GM21423 (cell line): ENCODE measurements at regions not wholly inside any gene's neighbourhood (a gene's known extent, or its start where the extent isn't known, plus 50 kb on each side); places are given as distances from the start of the nearest gene placed in this dataset.

Experiments used
- ATAC-seq: cut with Tn5 transposase; IDR thresholded peaks from one replicate; pipeline ENCODE4 v1.9.1; 2021; ENCODE audit warnings: mild to moderate bottlenecking, moderate library complexity; ENCODE audit not compliant: unreplicated experiment

DNA sequence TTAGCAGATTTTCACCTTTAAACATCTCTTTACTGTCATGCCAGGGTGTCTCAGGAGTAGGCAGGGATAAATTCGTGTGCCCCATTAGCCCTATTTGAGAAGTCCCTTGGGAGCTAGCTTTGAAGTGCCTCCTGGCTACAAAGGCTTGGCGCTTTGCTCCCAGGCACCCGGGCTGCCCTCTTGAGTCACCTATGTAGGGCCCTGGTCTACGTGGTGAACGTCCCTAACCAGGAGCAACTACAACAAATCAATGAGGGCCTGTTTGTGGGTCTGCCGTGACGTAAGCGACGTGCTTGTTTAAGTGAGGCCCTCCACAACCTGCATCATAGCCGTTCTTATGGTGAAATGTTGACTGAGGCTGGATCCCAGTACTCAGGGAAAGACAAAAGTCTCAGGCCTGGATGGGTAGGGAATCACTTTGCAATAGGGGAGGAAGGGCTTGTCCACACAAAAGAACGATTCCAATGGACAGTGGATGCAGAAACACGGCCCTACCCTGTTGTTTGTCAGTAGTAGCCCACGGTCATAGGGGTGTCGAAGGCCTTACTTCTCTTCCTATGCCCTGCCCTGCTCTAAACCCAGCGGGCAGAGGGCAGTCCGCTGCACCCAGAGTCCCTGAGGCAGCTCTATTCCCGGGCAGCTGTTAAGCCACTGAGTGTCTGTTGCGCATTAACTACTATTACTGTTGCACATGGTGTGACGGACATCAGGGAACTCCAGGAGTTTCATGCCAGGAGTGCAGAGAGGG lies 93.9 kb downstream of the INHBB start:
- ATAC-seq = no peak

- no peak for ATAC-seq
Observed at GRCh38 chr2:120440521-120441350, 94.8 kb downstream of the INHBB start.

- ATAC-seq = no peak
Observed at GRCh38 chr2:120441351-120441700, 95.4 kb downstream of the INHBB start.

DNA sequence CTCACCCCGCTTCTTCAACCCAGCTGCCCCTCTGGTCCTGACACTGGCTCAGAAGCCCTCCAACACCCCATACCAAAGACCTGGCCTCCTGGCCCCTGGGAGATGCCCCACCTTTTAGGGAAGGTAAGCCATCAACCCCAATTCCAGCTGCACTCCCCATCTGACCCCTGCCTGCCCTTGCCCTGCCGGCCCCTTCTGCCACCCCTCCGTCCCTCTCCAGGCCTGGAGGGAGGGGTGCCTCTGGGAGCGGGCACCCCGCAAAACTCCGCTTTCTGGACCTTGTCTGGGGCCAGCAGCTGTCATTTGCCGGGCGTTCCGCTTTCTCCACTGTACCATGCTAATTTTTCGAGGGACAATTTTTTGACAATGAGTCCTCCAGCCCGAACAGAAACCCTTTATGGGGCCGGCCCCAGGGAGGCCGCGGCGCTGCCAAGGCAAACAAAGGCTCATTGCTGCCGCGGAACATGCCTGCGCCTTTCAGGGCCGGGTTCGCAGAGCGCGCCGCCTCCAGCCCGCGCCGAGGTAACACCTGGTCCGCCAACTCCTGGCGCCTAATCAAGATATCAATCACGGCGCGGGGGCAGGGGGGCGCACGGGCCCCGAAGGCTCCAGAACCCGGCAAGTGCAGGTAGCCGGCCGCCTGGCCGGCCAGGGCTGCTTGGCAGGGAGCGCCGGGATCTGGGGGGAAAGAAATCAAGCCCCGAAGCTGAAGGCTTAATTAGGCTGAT lies 96.0 kb downstream of the INHBB start:
- ATAC-seq = no peak

GRCh38 chr2:120442541-120442922 lies 96.6 kb downstream of the INHBB start:
- ATAC-seq = no peak

GRCh38 chr2:120442923-120443571 lies 97.1 kb downstream of the INHBB start:
- ATAC-seq = no peak

- no peak for ATAC-seq
Observed at GRCh38 chr2:120443946-120444345, 98.0 kb downstream of the INHBB start.

DNA sequence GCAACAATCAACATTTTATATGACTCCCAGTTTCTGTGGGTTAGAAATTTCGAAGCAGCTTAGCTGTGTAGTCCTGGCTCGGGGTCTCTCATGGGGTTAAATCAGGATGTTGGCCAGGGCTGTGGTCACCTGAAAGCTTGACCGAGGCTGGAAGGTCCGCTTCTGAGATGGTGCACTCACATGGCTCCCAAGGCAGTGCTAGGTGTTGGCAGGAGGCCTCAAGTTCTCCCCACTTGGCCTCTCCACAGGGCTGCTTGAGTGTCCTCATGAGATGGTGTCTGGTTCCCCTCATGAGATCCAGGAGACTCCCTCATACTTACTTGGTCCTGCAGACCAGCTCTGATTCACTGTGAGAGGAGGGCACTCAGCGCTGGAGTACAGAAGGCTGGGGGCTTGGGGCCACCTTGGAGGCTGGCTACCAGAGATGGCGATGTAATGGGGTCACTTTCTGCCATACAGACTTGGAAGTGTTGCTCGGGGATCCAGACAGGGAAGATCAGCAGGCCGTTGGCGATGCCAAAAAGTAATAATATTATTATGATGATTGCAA lies 98.8 kb downstream of the INHBB start:
- ATAC-seq = no peak

- no peak for ATAC-seq
Observed at GRCh38 chr2:120445449-120446143, 99.7 kb downstream of the INHBB start.

- ATAC-seq = no peak
Observed at GRCh38 chr2:120446236-120447126, 100.5 kb downstream of the INHBB start.

DNA sequence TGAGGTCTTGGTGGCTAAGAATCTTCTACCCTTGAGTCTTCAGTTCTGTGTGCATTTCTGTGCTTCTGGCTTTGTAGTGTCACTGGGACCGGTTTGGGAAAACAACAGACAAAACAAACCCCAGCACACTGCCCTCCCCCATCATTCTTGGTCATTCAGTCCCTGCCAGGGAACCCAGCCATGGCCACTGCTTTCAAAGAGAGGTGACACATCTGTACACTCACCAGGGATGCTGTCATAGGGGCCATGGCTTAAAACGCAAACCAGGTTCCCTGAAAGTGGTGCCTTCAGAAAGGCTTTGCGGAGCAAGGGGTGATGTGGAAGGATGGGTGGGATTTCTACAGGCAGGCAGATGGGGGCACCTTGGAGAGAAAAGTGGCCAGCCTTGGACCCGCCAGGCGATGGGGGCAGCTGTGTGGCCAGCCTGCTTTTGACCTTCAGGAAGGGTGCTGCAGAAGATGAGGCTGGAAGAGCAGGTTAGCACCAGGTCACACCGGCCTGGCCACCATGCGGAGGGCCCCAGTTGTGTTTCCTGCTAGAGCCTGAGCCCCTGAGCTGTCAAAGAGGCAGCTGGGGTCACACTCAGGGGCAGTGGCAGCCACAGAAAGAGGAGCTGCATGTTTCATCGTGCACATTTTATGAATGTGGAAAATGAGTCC lies 101.3 kb downstream of the INHBB start:
- no peak for ATAC-seq

DNA sequence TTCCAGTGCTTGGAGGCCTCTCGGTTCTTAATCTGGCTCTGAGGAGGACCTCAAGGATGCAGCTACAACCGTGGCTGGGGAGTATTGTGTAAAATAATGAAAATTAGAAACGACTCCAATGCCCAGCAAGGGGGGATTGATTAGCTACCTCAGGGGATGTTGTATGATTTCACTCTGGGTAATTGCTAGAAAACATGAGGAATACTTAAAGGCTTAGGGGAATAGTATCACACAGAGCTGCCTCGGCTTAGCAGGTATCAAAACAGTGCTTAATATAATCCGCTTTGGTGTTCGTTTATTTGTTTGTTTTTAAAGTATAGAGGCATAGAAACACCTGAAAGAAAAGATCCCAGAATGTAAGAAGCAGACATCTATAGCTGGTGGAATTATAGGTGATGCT lies 102.5 kb downstream of the INHBB start:
- ATAC-seq = no peak

- ATAC-seq = no peak
Observed at GRCh38 chr2:120448961-120449810, 103.2 kb downstream of the INHBB start.

GRCh38 chr2:120450196-120450820 lies 104.4 kb downstream of the INHBB start:
- ATAC-seq = no peak

GRCh38 chr2:120451334-120451733 lies 105.4 kb downstream of the INHBB start:
- no peak for ATAC-seq

GRCh38 chr2:120452131-120452530 lies 106.2 kb downstream of the INHBB start:
- ATAC-seq = no peak

DNA sequence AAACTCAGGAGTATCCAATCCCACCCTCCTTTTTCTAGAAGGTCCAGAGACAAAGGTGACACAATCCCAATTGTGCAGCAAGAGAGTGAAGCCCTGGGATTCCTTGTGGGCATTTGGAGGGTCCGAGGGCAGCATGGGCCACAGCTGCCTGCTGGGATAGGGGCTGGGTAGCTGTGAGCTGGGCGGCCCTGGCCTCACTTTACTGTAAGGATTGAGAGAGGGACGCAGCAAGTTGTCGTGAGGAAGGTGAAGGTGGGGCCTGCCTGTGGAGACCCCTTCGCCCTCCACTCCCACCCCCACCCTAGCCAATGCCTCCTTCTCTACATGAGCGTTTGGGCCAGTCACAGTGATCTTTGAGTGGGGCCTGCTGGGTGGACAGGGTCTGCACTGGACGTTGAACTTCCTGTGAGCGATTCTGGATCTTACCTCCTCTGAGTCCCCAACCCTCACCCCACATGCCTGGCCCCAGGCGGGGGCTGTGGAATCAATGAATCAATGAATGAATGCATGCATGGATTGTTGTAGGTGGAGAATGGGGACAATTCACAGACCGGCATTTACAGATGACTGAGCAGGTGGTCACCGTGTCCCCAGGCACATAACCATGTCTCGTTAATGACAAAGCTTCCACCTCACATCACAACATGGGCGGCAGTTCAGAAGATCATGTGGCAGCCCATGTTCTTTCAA lies 107.2 kb downstream of the INHBB start:
- ATAC-seq = no peak
